Heart right ventricle (tissue), 16 donors: ENCODE measurements at regions not wholly inside any gene's neighbourhood (a gene's known extent, or its start where the extent isn't known, plus 50 kb on each side); places are given as distances from the start of the nearest gene placed in this dataset.

Source experiments
- ATAC-seq, 8 donors: fragments of 200-7000 bp; cut with Tn5 transposase; one replicate each; pipeline ENCODE4 v1.9.1; 2020; ENCODE audit warnings: mild to moderate bottlenecking in 8 of 8, moderate library complexity in 8 of 8, moderate number of reproducible peaks in 1 of 8
- DNase-seq, 2 donors: peaks; one replicate each; pipeline ENCODE4 v3.0.0-alpha.2; 2020
- H3K27ac ChIP-seq, 10 donors: fragments of 200-600 bp; sonication (generic) in 2 of 10; one replicate each; pipeline versions ENCODE4 v1.5.0 to v1.8.0; 2020 to 2022; ENCODE audit warnings: mild to moderate bottlenecking in 3 of 10
- H3K27me3 ChIP-seq, 7 donors: fragments of 200-600 bp; one replicate each; pipeline ENCODE4 v1.8.0; 2021 to 2022; ENCODE audit warnings: mild to moderate bottlenecking in 2 of 7
- H3K36me3 ChIP-seq, 9 donors: fragments of 200-600 bp; sonication (generic) in 1 of 9; one replicate each; pipeline versions ENCODE4 v1.5.0 to v1.8.0; 2020 to 2022; ENCODE audit warnings: mild to moderate bottlenecking in 2 of 9
- H3K4me1 ChIP-seq, 9 donors: fragments of 200-600 bp; sonication (generic) in 1 of 9; one replicate each; pipeline versions ENCODE4 v1.5.0 to v1.8.0; 2020 to 2022; ENCODE audit warnings: mild to moderate bottlenecking in 4 of 9
- H3K4me3 ChIP-seq, 10 donors: fragments of 200-600 bp; sonication (generic) in 2 of 10; one replicate each; pipeline versions ENCODE4 v1.5.0 to v1.8.0; 2020 to 2022; ENCODE audit warnings: mild to moderate bottlenecking in 7 of 10, moderate library complexity in 2 of 10
- H3K9me3 ChIP-seq, 11 donors: fragments of 200-600 bp in 10 of 11; sonication (generic) in 2 of 11; one replicate each; pipeline versions ENCODE4 v1.5.0 to v1.8.0; 2013 to 2022; ENCODE audit warnings: mild to moderate bottlenecking in 2 of 11, control low read depth in 1 of 11, moderate library complexity in 1 of 11
- CTCF ChIP-seq, 9 donors: fragments of 200-600 bp; sonication (generic) in 2 of 9; IDR thresholded peaks; one replicate each; pipeline versions ENCODE4 v1.5.0 to v1.8.0; 2021 to 2022; ENCODE audit warnings: antibody characterized with exemption in 9 of 9, mild to moderate bottlenecking in 5 of 9, moderate library complexity in 1 of 9
- WGBS, 2 donors: extraction: QIAGEN DNeasy Blood & Tissue Kit; methylation state at CpG; one replicate each; pipeline ENCODE4 v1.1.7; 2013; ENCODE audit warnings: inconsistent platforms in 1 of 2; 5-methylcytosine and 5-hydroxymethylcytosine counted together
- intact Hi-C, 10 donors: fragments of 100-400 bp; cut with DNase I; formaldehyde crosslinking; loops; one replicate each; pipeline versions ENCODE4 v1.11.1 to v1.14.2; 2022
- donor health status: Arrhythmogenic right ventricular cardiomyopathy.
- donor health status: ischemic (EF 13 %, LVEDD 7.1; RV severe dilation, severe dysfunction).
- donor health status: healthy with polysubstance abuse.
- donor health status: DM: no; HTN: yes; CAD: no.
- donor health status: DM: no; HTN: no; CAD: no.
- donor health status: ischemic (EF 25% LVEDD 6.9; RV normal size, moderate dysfunction).
- donor health status: ischemic (EF 25% LVEDD 5.7; RV mildly dilated, moderate dysfunction).
- donor health status: healthy.
- donor health status: DM: yes; HTN: yes; CAD: no.
- donor health status: Ischemic cardiomyopathy.
- donor health status: ischemic (EF 35%, LVEDD 5.7; RV mildly dilated, moderate dysfunction).
- donor health status: nonischemic (EF 11% LVEDD 7.7; RV severe dilation, severe dysfunction).
- donor health status: DM: yes; HTN: yes; CAD: no.
- donor health status: PGD.
- donor health status: ischemic (EF 29% LVEDD 5.4; RV normal size, mild dysfunction).
- donor health status: nonischemic (EF 23%, LVEDD 6.1; RV moderate dilation, normal function).

GRCh38 chr5:37940931-37941623, 101.2 kb upstream of the GDNF start:
- Histone ChIP-seq H3K9me3 (peaks cover 0 to 14% (median 4%) of the 10 kb centered on the region in 11 donors), H3K36me3 (no peaks in the 10 kb centered on the region), H3K27me3 (no peaks in the 10 kb centered on the region), H3K27ac (no peak overlapping the region), H3K4me3 (no peak overlapping the region), H3K4me1 (no peaks in the 10 kb centered on the region)
- intact Hi-C loops: no loop called here
- DNase-seq (no peak), ATAC-seq (no peak)
- no peak for TF ChIP-seq CTCF (IDR thresholded peaks at IDR 0.05)
- WGBS, 2 donors: 60 to 68% methylated on average over 4 of the region's 4 CpGs

GRCh38 chr5:37938861-37939260, 99.0 kb upstream of the GDNF start:
- intact Hi-C loops: no loop called here
- ATAC-seq: no peak

GRCh38 chr5:37938076-37938852, 98.4 kb upstream of the GDNF start:
- WGBS, 2 donors: 73 to 75% methylated on average over 4 of the region's 4 CpGs
- H3K4me1 ChIP-seq: no peaks in the 10 kb centered on the region
- intact Hi-C loops: no loop called here

More at GRCh38 chr5:37938861-37939260, 99.0 kb upstream of the GDNF start:
- TF ChIP-seq CTCF (IDR thresholded peaks at IDR 0.05): no peak
- H3K36me3 ChIP-seq: no peaks in the 10 kb centered on the region
- no peak overlapping the region for H3K27ac ChIP-seq
- H3K9me3 ChIP-seq: peaks cover 0 to 14% (median 4%) of the 10 kb centered on the region in 11 donors
- whole genome bisulfite sequencing, 2 donors: 93 to 95% methylated on average over 2 of the region's 2 CpGs
- no peak overlapping the region for H3K4me3 ChIP-seq
- no peaks in the 10 kb centered on the region for H3K4me1 ChIP-seq
- no peak for DNase-seq
- no peaks in the 10 kb centered on the region for H3K27me3 ChIP-seq

GRCh38 chr5:37936091-37936490, 96.2 kb upstream of the GDNF start:
- 85 to 88% methylated on average over 5 of the region's 5 CpGs for WGBS, 2 donors
- DNase-seq: no peak
- Histone ChIP-seq H3K27me3 (no peaks in the 10 kb centered on the region), H3K36me3 (no peaks in the 10 kb centered on the region), H3K27ac (no peak overlapping the region), H3K4me1 (no peaks in the 10 kb centered on the region), H3K4me3 (no peak overlapping the region), H3K9me3 (peaks cover 0 to 14% (median 4%) of the 10 kb centered on the region in 11 donors)
- no peak for TF ChIP-seq CTCF (IDR thresholded peaks at IDR 0.05)
- intact Hi-C loops: no loop called here
- no peak for ATAC-seq

More at GRCh38 chr5:37938076-37938852, 98.4 kb upstream of the GDNF start:
- DNase-seq (no peak), ATAC-seq (no peak)
- peaks cover 0 to 14% (median 4%) of the 10 kb centered on the region in 11 donors for H3K9me3 ChIP-seq
- no peaks in the 10 kb centered on the region for H3K36me3 ChIP-seq
- no peaks in the 10 kb centered on the region for H3K27me3 ChIP-seq
- no peak overlapping the region for H3K4me3 ChIP-seq
- no peak overlapping the region for H3K27ac ChIP-seq
- no peak for TF ChIP-seq CTCF (IDR thresholded peaks at IDR 0.05)
